WTC11 (cell line): ENCODE measurements at regions not wholly inside any gene's neighbourhood (a gene's known extent, or its start where the extent isn't known, plus 50 kb on each side); places are given as distances from the start of the nearest gene placed in this dataset.

Experiments
- ATAC-seq: fragments of 200-7000 bp; cut with Tn5 transposase; 2 replicates; pipeline ENCODE4 v1.10.0; 2021; ENCODE audit warnings: mild to moderate bottlenecking, moderate library complexity
- CTCF ChIA-PET: fragments of 300-600 bp; sonication (Branson Sonifier 250); formaldehyde crosslinking; loops from one replicate; lab custom pipeline; 2021; ENCODE audit warnings: antibody characterized with exemption; lab: Charles Lee
- POLR2A ChIA-PET: fragments of 350-600 bp; sonication (Branson Sonifier 250); formaldehyde crosslinking; loops from one replicate; lab custom pipeline; 2021; ENCODE audit warnings: antibody characterized with exemption; lab: Charles Lee
- DNase-seq: peaks from one replicate; pipeline ENCODE4 v3.0.0; 2021; ENCODE audit warnings: low spot score
- H3K27ac Mint-ChIP-seq: 2 replicates; pipeline ENCODE4 v1.8.0; 2021; ENCODE audit warnings: mixed read lengths
- H3K27me3 Mint-ChIP-seq: 2 replicates; pipeline ENCODE4 v1.8.0; 2021; ENCODE audit warnings: low read depth, mild to moderate bottlenecking, moderate library complexity, mixed read lengths
- H3K36me3 Mint-ChIP-seq: 2 replicates; pipeline ENCODE4 v1.8.0; 2021; ENCODE audit warnings: mixed read lengths
- H3K4me1 Mint-ChIP-seq: 2 replicates; pipeline ENCODE4 v1.8.0; 2022; ENCODE audit warnings: mixed read lengths
- H3K4me3 Mint-ChIP-seq: 2 replicates; pipeline ENCODE4 v1.8.0; 2021; ENCODE audit warnings: mild to moderate bottlenecking, moderate library complexity, mixed read lengths
- H3K9me3 Mint-ChIP-seq: 2 replicates; pipeline ENCODE4 v1.8.0; 2021; ENCODE audit warnings: mixed read lengths
- CBFB ChIP-seq: sonication (generic); formaldehyde crosslinking; IDR thresholded peaks from 2 replicates; pipeline ENCODE4 v1.8.1; 2022; ENCODE audit warnings: mild to moderate bottlenecking, low read depth, missing genetic modification reagents
- CREB1 ChIP-seq: sonication (generic); formaldehyde crosslinking; IDR thresholded peaks from 2 replicates; pipeline ENCODE4 v1.8.0; 2023; ENCODE audit warnings: mild to moderate bottlenecking, missing genetic modification reagents
- GABPB1 ChIP-seq: sonication (generic); formaldehyde crosslinking; IDR thresholded peaks from 2 replicates; pipeline ENCODE4 v1.8.1; 2023; ENCODE audit warnings: mild to moderate bottlenecking, missing genetic modification reagents
- HMGA2 ChIP-seq: fragments of 250-450 bp; sonication (Bioruptor Pico); IDR thresholded peaks from 2 replicates; pipeline ENCODE4 v1.4.0; 2021; ENCODE audit warnings: mild to moderate bottlenecking, moderate library complexity
- MYBL2 ChIP-seq: sonication (generic); formaldehyde crosslinking; IDR thresholded peaks from 2 replicates; pipeline ENCODE4 v1.8.1; 2023; ENCODE audit warnings: mild to moderate bottlenecking, moderate library complexity, missing genetic modification reagents
- NR1H2 ChIP-seq: sonication (generic); formaldehyde crosslinking; IDR thresholded peaks from 2 replicates; pipeline ENCODE4 v1.9.0; 2021; ENCODE audit warnings: mild to moderate bottlenecking, moderate library complexity, missing genetic modification reagents
- RORB ChIP-seq: fragments of 250-450 bp; sonication (Bioruptor Pico); IDR thresholded peaks from 2 replicates; pipeline ENCODE4 v1.9.0; 2021; ENCODE audit warnings: mild to moderate bottlenecking
- SOX15 ChIP-seq: fragments of 250-450 bp; sonication (Bioruptor Pico); IDR thresholded peaks from 2 replicates; pipeline ENCODE4 v1.9.0; 2021; ENCODE audit warnings: mild to moderate bottlenecking
- ZNF121 ChIP-seq: sonication (generic); formaldehyde crosslinking; IDR thresholded peaks from 2 replicates; pipeline ENCODE4 v1.8.0; 2023; ENCODE audit warnings: missing genetic modification reagents
- ZNF138 ChIP-seq: sonication (generic); formaldehyde crosslinking; conservative IDR thresholded peaks from 2 replicates; pipeline ENCODE4 v1.8.1; 2022; ENCODE audit warnings: mild to moderate bottlenecking, moderate library complexity, missing genetic modification reagents
- ZNF317 ChIP-seq: sonication (generic); formaldehyde crosslinking; IDR thresholded peaks from 2 replicates; pipeline ENCODE4 v1.8.1; 2023; ENCODE audit warnings: low read depth, mild to moderate bottlenecking, moderate library complexity, missing genetic modification reagents, borderline replicate concordance
- ZNF396 ChIP-seq: fragments of 250-450 bp; sonication (Bioruptor Pico); IDR thresholded peaks from 2 replicates; pipeline ENCODE4 v1.8.0; 2021; ENCODE audit warnings: mild to moderate bottlenecking, moderate library complexity, borderline replicate concordance
- TF ChIP-seq, protein P1 (sequence below): fragments of 250-450 bp; sonication (Bioruptor Pico); IDR thresholded peaks from 2 replicates; pipeline ENCODE4 v1.9.0; 2021; ENCODE audit warnings: mild to moderate bottlenecking
- TF ChIP-seq, protein P2 (sequence below): sonication (generic); formaldehyde crosslinking; IDR thresholded peaks from 2 replicates; pipeline ENCODE4 v1.8.0; 2022; ENCODE audit warnings: mild to moderate bottlenecking, missing genetic modification reagents
- TF ChIP-seq, protein P3 (sequence below): sonication (generic); formaldehyde crosslinking; IDR thresholded peaks from 2 replicates; pipeline ENCODE4 v1.8.1; 2023; ENCODE audit warnings: mild to moderate bottlenecking, missing genetic modification reagents, borderline replicate concordance
- TF ChIP-seq, protein P4 (sequence below): sonication (generic); formaldehyde crosslinking; IDR thresholded peaks from 2 replicates; pipeline ENCODE4 v1.8.1; 2022; ENCODE audit warnings: missing genetic modification reagents, borderline replicate concordance

DNA sequence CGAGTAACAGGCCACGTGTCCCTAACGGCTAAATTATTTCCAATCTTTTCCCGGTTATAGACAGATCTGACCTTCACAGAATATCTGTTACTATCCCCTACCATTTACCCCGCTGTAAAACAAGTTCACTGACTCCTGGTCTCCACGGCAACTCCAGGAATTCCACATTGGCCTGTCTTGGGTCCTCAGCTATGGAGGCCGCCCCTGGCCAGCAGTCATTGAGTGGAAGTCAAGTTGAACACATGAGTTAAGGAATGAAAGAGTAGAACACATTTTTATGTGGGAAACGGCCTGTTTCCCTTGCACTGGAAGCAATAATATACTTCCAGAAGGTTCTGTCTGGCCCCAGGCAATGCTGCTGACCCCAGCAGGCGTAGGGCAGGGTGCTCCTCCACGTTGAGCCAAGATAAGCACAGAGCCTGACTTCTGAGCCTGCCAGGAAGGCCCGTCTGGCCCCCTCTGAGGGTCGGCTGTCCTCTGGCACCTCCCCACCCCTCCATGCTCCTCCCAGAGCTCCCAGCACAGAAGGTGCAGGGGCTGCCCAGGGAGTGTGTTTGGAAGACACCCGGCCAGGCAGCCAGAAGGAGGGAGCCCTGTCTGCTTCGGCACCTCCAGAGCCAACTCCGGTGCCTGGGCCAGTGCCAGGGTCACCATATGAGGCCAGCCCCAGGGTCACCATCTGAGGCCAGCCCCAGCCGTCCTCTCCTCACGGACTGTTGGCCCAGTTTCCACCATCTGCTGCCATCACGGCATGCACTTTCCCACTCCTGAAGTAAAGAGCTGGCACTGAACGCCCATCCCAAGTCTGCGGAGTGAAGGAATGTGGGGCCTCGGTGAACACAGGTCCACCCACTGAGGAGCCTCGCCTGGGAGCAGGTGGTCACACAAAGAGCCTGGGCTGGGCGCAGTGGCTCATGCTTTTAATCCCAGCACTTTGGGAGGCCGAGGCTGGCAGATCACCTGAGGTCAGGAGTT lies 813.2 kb downstream of the BRD1 start:
- Mint-ChIP-seq H3K27me3 (no peaks in the 10 kb centered on the region), H3K4me1 (0 out of 2 replicates have a peak, but pooled peaks cover 5% of the 10 kb centered on the region), H3K9me3 (no peaks in the 10 kb centered on the region), H3K4me3 (no peak overlapping the region)
- TF ChIP-seq ZNF396 (no peak), CREB1 (CRISPR knock-in tag) (no peak), HMGA2 (CRISPR knock-in tag) (no peak), ZNF317 (CRISPR knock-in tag) (no peak), ZNF121 (no peak), GABPB1 (CRISPR knock-in tag) (no peak), CBFB (no peak), RORB (CRISPR knock-in tag) (no peak), SOX15 (CRISPR knock-in tag) (no peak), NR1H2 (CRISPR knock-in tag) (no peak), ZNF138 (CRISPR knock-in tag) (no peak), MYBL2 (CRISPR knock-in tag) (no peak)
- TF ChIP-seq, protein P1, sequence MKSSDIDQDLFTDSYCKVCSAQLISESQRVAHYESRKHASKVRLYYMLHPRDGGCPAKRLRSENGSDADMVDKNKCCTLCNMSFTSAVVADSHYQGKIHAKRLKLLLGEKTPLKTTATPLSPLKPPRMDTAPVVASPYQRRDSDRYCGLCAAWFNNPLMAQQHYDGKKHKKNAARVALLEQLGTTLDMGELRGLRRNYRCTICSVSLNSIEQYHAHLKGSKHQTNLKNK (CRISPR knock-in tag), result no peak
- TF ChIP-seq, all 79 proteins: peak for 0
- ChIA-PET CTCF (no interaction called here), POLR2A (no interaction called here)
- no peak overlapping the region for H3K27ac Mint-ChIP-seq
- H3K36me3 Mint-ChIP-seq, result no peaks in the 10 kb centered on the region
- DNase-seq (no peak), ATAC-seq (no peak)

DNA sequence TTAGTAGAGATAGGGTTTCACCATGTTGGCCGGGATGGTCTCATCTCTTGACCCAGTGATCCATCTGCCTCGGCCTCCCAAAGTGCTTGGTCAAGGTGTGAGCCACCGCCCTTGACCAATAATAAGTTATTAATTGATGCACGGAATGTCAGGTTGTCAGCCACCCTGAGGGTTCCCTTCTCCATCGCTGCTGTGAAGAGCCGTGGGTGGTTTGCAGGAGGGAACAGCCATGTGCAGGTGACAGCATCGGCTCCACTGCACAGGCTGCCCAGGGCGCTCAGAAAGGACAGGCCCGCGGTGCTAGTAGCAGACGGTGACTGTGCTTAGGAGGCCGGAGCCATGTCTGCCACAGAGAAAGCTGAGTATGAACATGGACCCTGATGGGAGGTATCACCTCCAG lies 814.0 kb downstream of the BRD1 start:
- Mint-ChIP-seq H3K4me1 (0 out of 2 replicates have a peak, but pooled peaks cover 5% of the 10 kb centered on the region), H3K27me3 (no peaks in the 10 kb centered on the region), H3K4me3 (no peak overlapping the region), H3K36me3 (no peaks in the 10 kb centered on the region), H3K27ac (no peak overlapping the region), H3K9me3 (no peaks in the 10 kb centered on the region)
- CTCF ChIA-PET, result no interaction called here
- POLR2A ChIA-PET, result no interaction called here
- DNase-seq (no peak), ATAC-seq (no peak)
- TF ChIP-seq, protein P2, sequence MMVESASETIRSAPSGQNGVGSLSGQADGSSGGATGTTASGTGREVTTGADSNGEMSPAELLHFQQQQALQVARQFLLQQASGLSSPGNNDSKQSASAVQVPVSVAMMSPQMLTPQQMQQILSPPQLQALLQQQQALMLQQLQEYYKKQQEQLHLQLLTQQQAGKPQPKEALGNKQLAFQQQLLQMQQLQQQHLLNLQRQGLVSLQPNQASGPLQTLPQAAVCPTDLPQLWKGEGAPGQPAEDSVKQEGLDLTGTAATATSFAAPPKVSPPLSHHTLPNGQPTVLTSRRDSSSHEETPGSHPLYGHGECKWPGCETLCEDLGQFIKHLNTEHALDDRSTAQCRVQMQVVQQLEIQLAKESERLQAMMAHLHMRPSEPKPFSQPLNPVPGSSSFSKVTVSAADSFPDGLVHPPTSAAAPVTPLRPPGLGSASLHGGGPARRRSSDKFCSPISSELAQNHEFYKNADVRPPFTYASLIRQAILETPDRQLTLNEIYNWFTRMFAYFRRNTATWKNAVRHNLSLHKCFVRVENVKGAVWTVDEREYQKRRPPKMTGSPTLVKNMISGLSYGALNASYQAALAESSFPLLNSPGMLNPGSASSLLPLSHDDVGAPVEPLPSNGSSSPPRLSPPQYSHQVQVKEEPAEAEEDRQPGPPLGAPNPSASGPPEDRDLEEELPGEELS (CRISPR knock-in tag), result no peak
- TF ChIP-seq CBFB, result no peak
- TF ChIP-seq, protein P3, sequence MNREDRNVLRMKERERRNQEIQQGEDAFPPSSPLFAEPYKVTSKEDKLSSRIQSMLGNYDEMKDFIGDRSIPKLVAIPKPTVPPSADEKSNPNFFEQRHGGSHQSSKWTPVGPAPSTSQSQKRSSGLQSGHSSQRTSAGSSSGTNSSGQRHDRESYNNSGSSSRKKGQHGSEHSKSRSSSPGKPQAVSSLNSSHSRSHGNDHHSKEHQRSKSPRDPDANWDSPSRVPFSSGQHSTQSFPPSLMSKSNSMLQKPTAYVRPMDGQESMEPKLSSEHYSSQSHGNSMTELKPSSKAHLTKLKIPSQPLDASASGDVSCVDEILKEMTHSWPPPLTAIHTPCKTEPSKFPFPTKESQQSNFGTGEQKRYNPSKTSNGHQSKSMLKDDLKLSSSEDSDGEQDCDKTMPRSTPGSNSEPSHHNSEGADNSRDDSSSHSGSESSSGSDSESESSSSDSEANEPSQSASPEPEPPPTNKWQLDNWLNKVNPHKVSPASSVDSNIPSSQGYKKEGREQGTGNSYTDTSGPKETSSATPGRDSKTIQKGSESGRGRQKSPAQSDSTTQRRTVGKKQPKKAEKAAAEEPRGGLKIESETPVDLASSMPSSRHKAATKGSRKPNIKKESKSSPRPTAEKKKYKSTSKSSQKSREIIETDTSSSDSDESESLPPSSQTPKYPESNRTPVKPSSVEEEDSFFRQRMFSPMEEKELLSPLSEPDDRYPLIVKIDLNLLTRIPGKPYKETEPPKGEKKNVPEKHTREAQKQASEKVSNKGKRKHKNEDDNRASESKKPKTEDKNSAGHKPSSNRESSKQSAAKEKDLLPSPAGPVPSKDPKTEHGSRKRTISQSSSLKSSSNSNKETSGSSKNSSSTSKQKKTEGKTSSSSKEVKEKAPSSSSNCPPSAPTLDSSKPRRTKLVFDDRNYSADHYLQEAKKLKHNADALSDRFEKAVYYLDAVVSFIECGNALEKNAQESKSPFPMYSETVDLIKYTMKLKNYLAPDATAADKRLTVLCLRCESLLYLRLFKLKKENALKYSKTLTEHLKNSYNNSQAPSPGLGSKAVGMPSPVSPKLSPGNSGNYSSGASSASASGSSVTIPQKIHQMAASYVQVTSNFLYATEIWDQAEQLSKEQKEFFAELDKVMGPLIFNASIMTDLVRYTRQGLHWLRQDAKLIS (CRISPR knock-in tag), result no peak
- TF ChIP-seq, protein P4, sequence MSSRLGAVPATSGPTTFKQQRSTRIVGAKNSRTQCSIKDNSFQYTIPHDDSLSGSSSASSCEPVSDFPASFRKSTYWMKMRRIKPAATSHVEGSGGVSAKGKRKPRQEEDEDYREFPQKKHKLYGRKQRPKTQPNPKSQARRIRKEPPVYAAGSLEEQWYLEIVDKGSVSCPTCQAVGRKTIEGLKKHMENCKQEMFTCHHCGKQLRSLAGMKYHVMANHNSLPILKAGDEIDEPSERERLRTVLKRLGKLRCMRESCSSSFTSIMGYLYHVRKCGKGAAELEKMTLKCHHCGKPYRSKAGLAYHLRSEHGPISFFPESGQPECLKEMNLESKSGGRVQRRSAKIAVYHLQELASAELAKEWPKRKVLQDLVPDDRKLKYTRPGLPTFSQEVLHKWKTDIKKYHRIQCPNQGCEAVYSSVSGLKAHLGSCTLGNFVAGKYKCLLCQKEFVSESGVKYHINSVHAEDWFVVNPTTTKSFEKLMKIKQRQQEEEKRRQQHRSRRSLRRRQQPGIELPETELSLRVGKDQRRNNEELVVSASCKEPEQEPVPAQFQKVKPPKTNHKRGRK (CRISPR knock-in tag), result no peak
